HG03097 (cell line): ENCODE measurements at regions not wholly inside any gene's neighbourhood (a gene's known extent, or its start where the extent isn't known, plus 50 kb on each side); places are given as distances from the start of the nearest gene placed in this dataset.

Source experiments
- ATAC-seq: cut with Tn5 transposase; IDR thresholded peaks from one replicate; pipeline ENCODE4 v1.9.1; 2021; ENCODE audit not compliant: unreplicated experiment, low FRiP score

DNA sequence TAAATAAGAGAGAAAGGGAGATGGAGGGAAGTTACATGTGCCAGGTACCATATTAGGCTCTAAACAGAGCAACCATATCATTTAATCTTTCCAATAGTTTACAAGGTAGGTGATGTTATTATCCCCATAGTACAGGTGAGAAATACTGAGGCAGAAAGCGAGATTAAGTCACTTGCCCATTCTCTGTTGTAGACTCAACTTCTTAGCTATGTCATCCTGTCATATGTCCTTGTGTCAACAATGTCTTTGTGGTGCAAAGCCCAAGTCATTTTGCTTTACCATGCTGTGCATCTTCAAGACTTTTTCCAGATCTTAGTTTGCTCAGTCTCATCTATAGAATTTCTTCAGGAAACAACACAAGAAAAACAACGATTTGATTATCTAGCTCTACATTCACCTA lies 205.0 kb upstream of the E2F8 start:
- ATAC-seq = no peak

GRCh38 chr11:19444231-19444630 lies 203.5 kb upstream of the E2F8 start:
- no peak for ATAC-seq

GRCh38 chr11:19442554-19442910 lies 201.8 kb upstream of the E2F8 start:
- no peak for ATAC-seq

GRCh38 chr11:19441752-19442553 lies 201.2 kb upstream of the E2F8 start:
- ATAC-seq = peak; percentile 88

GRCh38 chr11:19441288-19441687 lies 200.5 kb upstream of the E2F8 start:
- no peak for ATAC-seq

DNA sequence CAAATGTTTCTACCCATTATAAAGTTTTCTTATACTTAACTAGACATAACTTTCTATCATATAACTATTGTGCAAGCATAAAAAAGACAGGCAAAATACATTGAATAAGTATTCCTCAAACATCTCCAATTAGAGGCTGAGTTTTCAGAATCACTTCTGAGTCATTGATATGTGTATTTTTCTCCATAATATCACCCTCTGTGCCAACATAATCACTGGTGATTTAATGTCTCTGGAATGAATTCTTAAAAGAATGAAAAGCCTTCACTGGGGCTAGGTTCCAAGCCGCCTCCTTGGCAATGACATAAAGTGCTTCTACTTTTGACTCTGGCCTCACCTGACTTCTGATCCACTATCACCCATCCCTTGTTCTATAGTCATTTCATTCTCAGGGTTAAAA lies 197.0 kb upstream of the E2F8 start:
- ATAC-seq = no peak

- ATAC-seq = no peak
Measured at GRCh38 chr11:19436932-19437331, 196.2 kb upstream of the E2F8 start.

GRCh38 chr11:19435306-19435989 lies 194.7 kb upstream of the E2F8 start:
- ATAC-seq = no peak

DNA sequence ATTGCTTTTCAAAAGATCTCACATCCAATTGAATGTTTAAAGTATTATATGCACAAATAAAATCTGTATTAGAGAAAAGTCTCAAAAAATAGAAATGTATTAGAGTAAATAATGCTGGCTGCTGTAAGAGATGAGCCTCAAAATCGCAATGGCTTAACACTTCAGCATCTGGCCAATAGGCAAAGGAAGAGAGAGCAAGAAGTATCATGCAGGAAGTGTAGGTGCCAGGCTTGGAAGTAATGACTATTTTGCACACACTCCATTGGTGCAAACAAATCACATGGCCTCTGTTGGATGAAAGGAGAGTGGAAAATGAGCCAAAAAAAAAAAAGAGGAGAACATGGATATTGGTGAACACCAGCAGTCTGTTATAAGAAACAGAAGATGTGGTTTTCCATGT lies 193.0 kb upstream of the E2F8 start:
- no peak for ATAC-seq

GRCh38 chr11:19433367-19433766 lies 192.6 kb upstream of the E2F8 start:
- ATAC-seq = peak; percentile 54

- peak; percentile 42 for ATAC-seq
Measured at GRCh38 chr11:19432370-19433061, 191.8 kb upstream of the E2F8 start.

DNA sequence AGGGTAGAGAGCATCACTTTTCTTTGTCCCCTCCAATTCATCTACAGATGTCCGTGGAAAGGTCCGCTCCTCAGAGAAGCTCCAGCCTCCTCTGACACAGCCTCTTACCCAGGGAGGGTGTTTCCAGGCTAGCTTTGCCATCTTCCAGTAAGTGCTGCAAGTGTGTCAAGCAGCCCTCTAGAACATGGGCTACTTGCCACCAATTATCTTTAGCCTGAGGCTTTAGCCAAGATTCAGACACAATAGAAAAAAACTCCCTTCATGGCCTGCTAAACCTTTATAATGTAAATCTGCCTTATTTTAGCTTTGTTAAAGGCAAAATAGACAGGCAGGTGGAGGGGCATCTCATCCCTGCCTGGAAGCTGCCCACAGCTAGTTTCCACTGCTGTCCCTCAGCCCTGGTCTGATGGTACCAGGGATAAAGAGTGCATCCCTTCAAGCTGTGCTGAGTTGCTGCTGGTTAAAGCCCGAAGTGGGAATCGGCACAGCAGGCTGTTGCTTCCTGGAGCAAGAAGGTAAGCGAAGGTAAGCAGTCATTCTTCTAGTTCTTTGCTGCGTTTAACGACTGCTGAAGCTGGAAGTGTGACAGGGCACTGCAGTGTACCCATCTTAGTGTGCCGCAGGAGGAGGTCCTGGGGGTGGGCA lies 190.1 kb upstream of the E2F8 start:
- ATAC-seq = no peak

DNA sequence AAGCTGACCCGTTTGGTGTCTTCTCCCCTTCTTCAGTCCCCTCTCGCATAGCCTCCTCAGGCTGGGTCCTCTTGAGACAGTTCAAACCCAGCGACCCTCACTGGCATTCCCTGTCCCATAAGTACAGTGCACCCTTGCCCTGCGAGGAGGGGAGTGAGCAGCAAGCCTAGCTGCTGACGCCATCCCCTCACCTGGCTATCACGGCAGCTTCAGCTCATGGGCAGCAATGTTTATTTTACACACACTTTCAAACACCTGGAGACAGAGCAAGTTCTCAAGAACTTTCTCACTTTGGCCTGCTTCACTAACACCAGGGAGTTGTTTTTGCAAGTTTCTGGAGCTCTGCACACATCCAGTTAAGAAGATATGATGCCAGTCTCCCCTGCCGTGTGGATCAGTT lies 189.6 kb upstream of the E2F8 start:
- ATAC-seq = no peak

GRCh38 chr11:19429108-19429760 lies 188.5 kb upstream of the E2F8 start:
- ATAC-seq = no peak

DNA sequence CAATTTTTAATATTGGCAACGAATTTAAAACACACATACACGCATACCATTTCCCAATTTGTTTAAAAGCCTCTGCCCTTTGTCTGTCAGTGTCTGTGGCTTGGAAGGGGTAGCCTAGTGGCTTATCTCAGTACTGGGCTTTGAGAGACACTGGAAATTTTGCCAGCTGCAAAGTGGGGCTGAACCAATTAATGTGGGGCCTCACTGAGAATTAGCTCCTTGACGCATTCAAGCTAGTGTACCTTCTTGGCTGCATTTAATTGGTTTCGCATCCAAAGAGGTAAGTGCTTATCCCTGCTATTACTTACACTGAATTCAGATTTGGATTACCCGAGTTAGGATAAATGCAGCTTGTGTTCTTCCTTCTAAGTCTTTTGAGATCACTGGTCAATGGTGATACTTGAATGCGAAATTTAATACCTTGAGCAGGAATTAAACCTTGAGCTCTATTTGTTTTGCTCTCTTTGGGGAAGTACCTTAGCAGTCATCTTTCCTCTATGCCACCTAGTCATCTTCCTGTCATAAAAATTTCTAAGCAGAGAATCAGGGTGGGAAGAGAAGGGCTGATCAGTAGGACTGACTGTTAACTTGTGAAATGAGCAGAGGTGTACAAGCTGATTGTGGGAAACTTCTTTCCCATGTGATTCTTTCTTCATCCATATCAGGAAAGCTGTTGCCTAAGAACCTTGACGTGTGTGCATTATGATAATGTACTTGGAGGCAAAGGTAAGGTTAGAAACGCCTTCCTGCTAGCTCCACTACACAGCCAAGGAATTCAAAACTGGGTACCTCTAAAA lies 187.7 kb upstream of the E2F8 start:
- no peak for ATAC-seq

GRCh38 chr11:19426756-19427403 lies 186.1 kb upstream of the E2F8 start:
- ATAC-seq = no peak

GRCh38 chr11:19426011-19426755 lies 185.4 kb upstream of the E2F8 start:
- ATAC-seq = no peak

GRCh38 chr11:19422276-19422675 lies 181.5 kb upstream of the E2F8 start:
- no peak for ATAC-seq
